ENCODE measurements at regions not wholly inside any gene's neighbourhood (a gene's known extent, or its start where the extent isn't known, plus 50 kb on each side); places are given as distances from the start of the nearest gene placed in this dataset.
A peak's percentile ranks its signal among the peaks of the same experiment; 100 is the strongest.

DNA sequence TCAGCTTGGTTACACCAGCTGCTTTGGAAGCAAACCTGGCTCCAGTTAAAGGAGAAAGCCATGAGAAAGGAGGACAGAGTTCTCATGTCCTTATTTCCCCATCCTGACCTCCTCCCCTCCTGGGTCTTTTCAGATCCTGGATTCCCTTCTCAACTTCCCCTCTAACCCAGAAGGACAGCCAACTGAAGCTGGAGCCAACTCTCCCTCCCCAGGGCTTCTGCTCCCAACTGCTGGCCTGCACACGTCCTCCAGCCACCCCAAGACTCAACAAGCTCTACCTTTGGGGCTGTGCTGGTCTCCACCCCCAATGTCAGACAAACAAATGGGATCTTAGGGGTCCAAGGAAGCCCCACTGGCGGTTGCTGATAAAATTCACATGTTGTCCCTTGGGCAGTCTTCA, 651.1 kb upstream of the TBX3 start:
- Histone ChIP-seq H3K4me2 (no peak overlapping the region), H3K27ac (peak overlapping the region in 1 of 2 experiments; percentile 38; a peak in 2 of 6 replicates), H3K4me3 (no peak overlapping the region), H3K9me3 (no peaks in the 10 kb centered on the region), H3K4me1 (peaks cover 18% of the 10 kb centered on the region)
- no peak for FAIRE-seq
- POLR2A ChIA-PET: no interaction called here
- CTCF ChIA-PET: interaction anchor here (1.0 to 1.3 kb wide), 3 partner anchors 31 to 650 kb away, joined by 3 to 5 read pairs (median 3); no protein-coding TSS in a partner anchor
- ATAC-seq: no peak
- no peak for DNase-seq (ENCODE audit: low read depth in 1 of 2, low spot score in 1 of 2)
- 72% methylated on average over 2 of the region's 2 CpGs for WGBS (ENCODE audit: missing lambda C conversion rate)
- TF ChIP-seq, protein P1, sequence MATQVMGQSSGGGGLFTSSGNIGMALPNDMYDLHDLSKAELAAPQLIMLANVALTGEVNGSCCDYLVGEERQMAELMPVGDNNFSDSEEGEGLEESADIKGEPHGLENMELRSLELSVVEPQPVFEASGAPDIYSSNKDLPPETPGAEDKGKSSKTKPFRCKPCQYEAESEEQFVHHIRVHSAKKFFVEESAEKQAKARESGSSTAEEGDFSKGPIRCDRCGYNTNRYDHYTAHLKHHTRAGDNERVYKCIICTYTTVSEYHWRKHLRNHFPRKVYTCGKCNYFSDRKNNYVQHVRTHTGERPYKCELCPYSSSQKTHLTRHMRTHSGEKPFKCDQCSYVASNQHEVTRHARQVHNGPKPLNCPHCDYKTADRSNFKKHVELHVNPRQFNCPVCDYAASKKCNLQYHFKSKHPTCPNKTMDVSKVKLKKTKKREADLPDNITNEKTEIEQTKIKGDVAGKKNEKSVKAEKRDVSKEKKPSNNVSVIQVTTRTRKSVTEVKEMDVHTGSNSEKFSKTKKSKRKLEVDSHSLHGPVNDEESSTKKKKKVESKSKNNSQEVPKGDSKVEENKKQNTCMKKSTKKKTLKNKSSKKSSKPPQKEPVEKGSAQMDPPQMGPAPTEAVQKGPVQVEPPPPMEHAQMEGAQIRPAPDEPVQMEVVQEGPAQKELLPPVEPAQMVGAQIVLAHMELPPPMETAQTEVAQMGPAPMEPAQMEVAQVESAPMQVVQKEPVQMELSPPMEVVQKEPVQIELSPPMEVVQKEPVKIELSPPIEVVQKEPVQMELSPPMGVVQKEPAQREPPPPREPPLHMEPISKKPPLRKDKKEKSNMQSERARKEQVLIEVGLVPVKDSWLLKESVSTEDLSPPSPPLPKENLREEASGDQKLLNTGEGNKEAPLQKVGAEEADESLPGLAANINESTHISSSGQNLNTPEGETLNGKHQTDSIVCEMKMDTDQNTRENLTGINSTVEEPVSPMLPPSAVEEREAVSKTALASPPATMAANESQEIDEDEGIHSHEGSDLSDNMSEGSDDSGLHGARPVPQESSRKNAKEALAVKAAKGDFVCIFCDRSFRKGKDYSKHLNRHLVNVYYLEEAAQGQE (IDR thresholded peaks at IDR 0.05): no peak
- TF ChIP-seq, protein P2, sequence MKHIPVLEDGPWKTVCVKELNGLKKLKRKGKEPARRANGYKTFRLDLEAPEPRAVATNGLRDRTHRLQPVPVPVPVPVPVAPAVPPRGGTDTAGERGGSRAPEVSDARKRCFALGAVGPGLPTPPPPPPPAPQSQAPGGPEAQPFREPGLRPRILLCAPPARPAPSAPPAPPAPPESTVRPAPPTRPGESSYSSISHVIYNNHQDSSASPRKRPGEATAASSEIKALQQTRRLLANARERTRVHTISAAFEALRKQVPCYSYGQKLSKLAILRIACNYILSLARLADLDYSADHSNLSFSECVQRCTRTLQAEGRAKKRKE (CRISPR knock-in tag; IDR thresholded peaks at IDR 0.05; ENCODE audit: low read depth): no peak
- no peak for TF ChIP-seq POLR2A (IDR thresholded peaks at IDR 0.05; ENCODE audit: low read length)
- no peak for TF ChIP-seq JUN (IDR thresholded peaks at IDR 0.05)
- no peak for TF ChIP-seq POLR2AphosphoS2 (conservative IDR thresholded peaks at IDR 0.05; ENCODE audit: low read length)
- TF ChIP-seq PHF8 (IDR thresholded peaks at IDR 0.05; ENCODE audit: borderline replicate concordance, low read depth): no peak
- TF ChIP-seq HOXB5 (CRISPR knock-in tag; IDR thresholded peaks at IDR 0.05): no peak
- TF ChIP-seq HDAC2 (IDR thresholded peaks at IDR 0.05): no peak
- no peak for TF ChIP-seq HEYL (CRISPR knock-in tag; IDR thresholded peaks at IDR 0.05)
- TF ChIP-seq NFE2L2 (conservative IDR thresholded peaks at IDR 0.05; ENCODE audit: low read length): no peak
- TF ChIP-seq CHD2 (IDR thresholded peaks at IDR 0.05; ENCODE audit: low read length, partially characterized antibody): no peak
- no peak for TF ChIP-seq NR3C1 (IDR thresholded peaks at IDR 0.05)
- TF ChIP-seq EHMT2 (IDR thresholded peaks at IDR 0.05; ENCODE audit: low read depth): no peak

DNA sequence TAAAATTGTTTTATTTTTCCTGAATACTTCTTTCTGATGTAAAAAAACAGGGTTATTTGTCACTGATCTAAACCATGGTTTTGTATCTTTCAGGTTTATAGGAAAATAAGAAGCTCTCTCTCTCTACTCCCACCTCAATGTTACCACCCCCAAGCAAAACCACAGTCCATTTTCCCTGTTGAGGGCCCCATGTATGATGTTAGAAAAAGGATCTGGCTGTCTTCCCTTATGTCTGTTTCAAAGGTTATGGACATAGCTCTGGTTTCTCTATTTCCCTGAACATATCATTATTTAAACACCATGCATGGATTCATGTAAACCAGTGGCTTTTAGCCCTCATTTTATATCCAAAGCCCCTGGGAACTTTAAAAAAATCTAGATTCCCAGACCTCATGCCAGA, 649.0 kb upstream of the TBX3 start:
- no peak for TF ChIP-seq RCOR1 (IDR thresholded peaks at IDR 0.05; ENCODE audit: low read depth, low read length)
- no peak for TF ChIP-seq SREBF2 (IDR thresholded peaks at IDR 0.05)
- TF ChIP-seq HOXB5 (CRISPR knock-in tag; IDR thresholded peaks at IDR 0.05): no peak
- no peak for TF ChIP-seq GATA3 (IDR thresholded peaks at IDR 0.05; ENCODE audit: borderline replicate concordance)
- TF ChIP-seq, protein P3, sequence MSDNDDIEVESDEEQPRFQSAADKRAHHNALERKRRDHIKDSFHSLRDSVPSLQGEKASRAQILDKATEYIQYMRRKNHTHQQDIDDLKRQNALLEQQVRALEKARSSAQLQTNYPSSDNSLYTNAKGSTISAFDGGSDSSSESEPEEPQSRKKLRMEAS (IDR thresholded peaks at IDR 0.05): no peak
- TF ChIP-seq, protein P4, sequence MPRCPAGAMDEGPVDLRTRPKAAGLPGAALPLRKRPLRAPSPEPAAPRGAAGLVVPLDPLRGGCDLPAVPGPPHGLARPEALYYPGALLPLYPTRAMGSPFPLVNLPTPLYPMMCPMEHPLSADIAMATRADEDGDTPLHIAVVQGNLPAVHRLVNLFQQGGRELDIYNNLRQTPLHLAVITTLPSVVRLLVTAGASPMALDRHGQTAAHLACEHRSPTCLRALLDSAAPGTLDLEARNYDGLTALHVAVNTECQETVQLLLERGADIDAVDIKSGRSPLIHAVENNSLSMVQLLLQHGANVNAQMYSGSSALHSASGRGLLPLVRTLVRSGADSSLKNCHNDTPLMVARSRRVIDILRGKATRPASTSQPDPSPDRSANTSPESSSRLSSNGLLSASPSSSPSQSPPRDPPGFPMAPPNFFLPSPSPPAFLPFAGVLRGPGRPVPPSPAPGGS (IDR thresholded peaks at IDR 0.05): no peak
- TF ChIP-seq CBX8 (IDR thresholded peaks at IDR 0.05): no peak
- no peak for TF ChIP-seq RFX5 (IDR thresholded peaks at IDR 0.05)
- TF ChIP-seq EHF (CRISPR knock-in tag; IDR thresholded peaks at IDR 0.05): no peak
- TF ChIP-seq, protein P5, sequence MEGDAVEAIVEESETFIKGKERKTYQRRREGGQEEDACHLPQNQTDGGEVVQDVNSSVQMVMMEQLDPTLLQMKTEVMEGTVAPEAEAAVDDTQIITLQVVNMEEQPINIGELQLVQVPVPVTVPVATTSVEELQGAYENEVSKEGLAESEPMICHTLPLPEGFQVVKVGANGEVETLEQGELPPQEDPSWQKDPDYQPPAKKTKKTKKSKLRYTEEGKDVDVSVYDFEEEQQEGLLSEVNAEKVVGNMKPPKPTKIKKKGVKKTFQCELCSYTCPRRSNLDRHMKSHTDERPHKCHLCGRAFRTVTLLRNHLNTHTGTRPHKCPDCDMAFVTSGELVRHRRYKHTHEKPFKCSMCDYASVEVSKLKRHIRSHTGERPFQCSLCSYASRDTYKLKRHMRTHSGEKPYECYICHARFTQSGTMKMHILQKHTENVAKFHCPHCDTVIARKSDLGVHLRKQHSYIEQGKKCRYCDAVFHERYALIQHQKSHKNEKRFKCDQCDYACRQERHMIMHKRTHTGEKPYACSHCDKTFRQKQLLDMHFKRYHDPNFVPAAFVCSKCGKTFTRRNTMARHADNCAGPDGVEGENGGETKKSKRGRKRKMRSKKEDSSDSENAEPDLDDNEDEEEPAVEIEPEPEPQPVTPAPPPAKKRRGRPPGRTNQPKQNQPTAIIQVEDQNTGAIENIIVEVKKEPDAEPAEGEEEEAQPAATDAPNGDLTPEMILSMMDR (IDR thresholded peaks at IDR 0.05): no peak
- no peak for TF ChIP-seq ZC3H11A (IDR thresholded peaks at IDR 0.05)
- TF ChIP-seq, protein P6, sequence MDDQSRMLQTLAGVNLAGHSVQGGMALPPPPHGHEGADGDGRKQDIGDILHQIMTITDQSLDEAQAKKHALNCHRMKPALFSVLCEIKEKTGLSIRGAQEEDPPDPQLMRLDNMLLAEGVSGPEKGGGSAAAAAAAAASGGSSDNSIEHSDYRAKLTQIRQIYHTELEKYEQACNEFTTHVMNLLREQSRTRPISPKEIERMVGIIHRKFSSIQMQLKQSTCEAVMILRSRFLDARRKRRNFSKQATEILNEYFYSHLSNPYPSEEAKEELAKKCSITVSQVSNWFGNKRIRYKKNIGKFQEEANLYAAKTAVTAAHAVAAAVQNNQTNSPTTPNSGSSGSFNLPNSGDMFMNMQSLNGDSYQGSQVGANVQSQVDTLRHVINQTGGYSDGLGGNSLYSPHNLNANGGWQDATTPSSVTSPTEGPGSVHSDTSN (IDR thresholded peaks at IDR 0.05): no peak
- TF ChIP-seq FOXS1 (CRISPR knock-in tag; IDR thresholded peaks at IDR 0.05): no peak
- TF ChIP-seq NPAS2 (CRISPR knock-in tag; IDR thresholded peaks at IDR 0.05; ENCODE audit: borderline replicate concordance): no peak
- TF ChIP-seq TP53 (CRISPR knock-in tag; IDR thresholded peaks at IDR 0.05): no peak
- TF ChIP-seq, protein P7, sequence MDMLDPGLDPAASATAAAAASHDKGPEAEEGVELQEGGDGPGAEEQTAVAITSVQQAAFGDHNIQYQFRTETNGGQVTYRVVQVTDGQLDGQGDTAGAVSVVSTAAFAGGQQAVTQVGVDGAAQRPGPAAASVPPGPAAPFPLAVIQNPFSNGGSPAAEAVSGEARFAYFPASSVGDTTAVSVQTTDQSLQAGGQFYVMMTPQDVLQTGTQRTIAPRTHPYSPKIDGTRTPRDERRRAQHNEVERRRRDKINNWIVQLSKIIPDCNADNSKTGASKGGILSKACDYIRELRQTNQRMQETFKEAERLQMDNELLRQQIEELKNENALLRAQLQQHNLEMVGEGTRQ (IDR thresholded peaks at IDR 0.05): no peak
- TF ChIP-seq RAD21 (conservative IDR thresholded peaks at IDR 0.05 in 1 of 2, IDR thresholded peaks at IDR 0.05 in 1 of 2): no peak
- TF ChIP-seq FOSB (CRISPR knock-in tag; IDR thresholded peaks at IDR 0.05): no peak
- no peak for TF ChIP-seq POLR2A (IDR thresholded peaks at IDR 0.05; ENCODE audit: low read length)
- FAIRE-seq: no peak
- 0 out of 3 replicates have a peak, but pooled peaks cover 2% of the 10 kb centered on the region for H3K9me3 ChIP-seq
- no peak overlapping the region for H3K4me2 ChIP-seq
- ChIA-PET POLR2A (no interaction called here), CTCF (interaction anchor here (0.5 to 1.8 kb wide), 2 partner anchors 10 to 57 kb away, joined by 3 to 4 read pairs; no protein-coding TSS in a partner anchor)
- H3K4me3 ChIP-seq: no peak overlapping the region
- no peak overlapping the region for H3K27ac ChIP-seq
- no peak for DNase-seq (ENCODE audit: low read depth in 1 of 2, low spot score in 1 of 2)
- peaks cover 12% of the 10 kb centered on the region for H3K4me1 ChIP-seq
- no peak for ATAC-seq

Measured in A549 (cell line).